ENCODE measurements at regions not wholly inside any gene's neighbourhood (a gene's known extent, or its start where the extent isn't known, plus 50 kb on each side); places are given as distances from the start of the nearest gene placed in this dataset.

DNA sequence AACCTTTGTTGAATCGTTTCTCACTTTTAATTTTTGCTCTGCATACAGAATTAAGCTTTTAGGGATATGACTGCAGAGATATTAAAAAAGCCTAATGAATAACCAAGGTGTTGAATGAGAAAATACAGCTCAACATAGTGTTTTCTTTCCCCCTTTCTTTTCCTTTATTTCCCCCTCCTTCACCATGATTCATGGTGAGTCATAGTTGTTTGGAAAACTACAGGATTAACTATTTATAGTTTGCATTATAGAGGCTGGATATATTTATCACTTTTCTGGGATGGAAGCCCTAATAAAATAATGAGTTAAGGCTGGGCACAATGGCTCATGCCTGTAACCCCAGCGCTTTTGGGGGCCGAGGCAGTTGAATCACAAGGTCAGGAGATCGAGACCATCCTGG is 115.0 kb downstream of the DNAJB9 start:
- POLR2A ChIA-PET = no interaction called here
- DNase-seq (ENCODE audit: low read depth, low spot score) (no peak), ATAC-seq (no peak), FAIRE-seq (no peak)
- no peaks in the 10 kb centered on the region for H3K36me3 ChIP-seq (ENCODE audit: control insufficient read depth in 2 of 2, insufficient read depth in 2 of 2, low read length in 1 of 2)
- SMC1A ChIA-PET (ENCODE audit: uncharacterized antibody, unreplicated experiment) = interaction anchor here (1.3 kb wide), 1 partner anchor 17 kb away, joined by 3 read pairs; no protein-coding TSS in a partner anchor
- no peaks in the 10 kb centered on the region for H3K9me3 ChIP-seq (replicated peaks; ENCODE audit: control insufficient read depth, insufficient read depth, low read length)
- no peak overlapping the region for H3K9ac ChIP-seq (ENCODE audit: control insufficient read depth, insufficient read depth, low read length)
- no peaks in the 10 kb centered on the region for H3K79me2 ChIP-seq (ENCODE audit: control insufficient read depth, insufficient read depth, low read length)
- H3K4me3 ChIP-seq = no peak overlapping the region
- H3K4me2 ChIP-seq (ENCODE audit: control insufficient read depth, insufficient read depth) = no peak overlapping the region
- H4K20me1 ChIP-seq (ENCODE audit: control insufficient read depth, insufficient read depth) = no peaks in the 10 kb centered on the region
- CTCF ChIA-PET = no interaction called here
- no peaks in the 10 kb centered on the region for H3K4me1 ChIP-seq (ENCODE audit: control insufficient read depth, insufficient read depth, low read length)
- intact Hi-C loops (cut with micrococcal nuclease; ENCODE audit: unreplicated experiment) = no loop called here
- RAD21 ChIA-PET (ENCODE audit: unreplicated experiment) = no interaction called here
- BruUV-seq (replicated peaks) = no TSS peak
- no peak overlapping the region for H2AFZ ChIP-seq (ENCODE audit: control insufficient read depth, low read depth, low read length)
- no peak overlapping the region for H3K27ac ChIP-seq (ENCODE audit: control insufficient read depth, insufficient read depth)
- TF ChIP-seq SRF (IDR thresholded peaks at IDR 0.05; ENCODE audit: low read depth in 2 of 2, low read length in 2 of 2) (no peak), TCF3 (IDR thresholded peaks at IDR 0.05; ENCODE audit: borderline replicate concordance, insufficient read depth, low read depth, low read length) (no peak), NFYA (IDR thresholded peaks at IDR 0.05; ENCODE audit: borderline replicate concordance, low read depth, low read length) (no peak), HCFC1 (IDR thresholded peaks at IDR 0.05; ENCODE audit: low read length) (no peak), RFX5 (IDR thresholded peaks at IDR 0.05; ENCODE audit: low read depth, low read length) (no peak)
- in situ Hi-C loops (cut with MboI) = no loop called here
- WGBS (ENCODE audit: insufficient coverage, insufficient replicate concordance, low lambda C conversion rate, missing lambda C conversion rate) = 21% methylated on average over 4 of the region's 4 CpGs
- no peaks in the 10 kb centered on the region for H3K27me3 ChIP-seq (replicated peaks in 1 of 2; ENCODE audit: control insufficient read depth in 2 of 2, insufficient read depth in 2 of 2, low read length in 1 of 2)

DNA sequence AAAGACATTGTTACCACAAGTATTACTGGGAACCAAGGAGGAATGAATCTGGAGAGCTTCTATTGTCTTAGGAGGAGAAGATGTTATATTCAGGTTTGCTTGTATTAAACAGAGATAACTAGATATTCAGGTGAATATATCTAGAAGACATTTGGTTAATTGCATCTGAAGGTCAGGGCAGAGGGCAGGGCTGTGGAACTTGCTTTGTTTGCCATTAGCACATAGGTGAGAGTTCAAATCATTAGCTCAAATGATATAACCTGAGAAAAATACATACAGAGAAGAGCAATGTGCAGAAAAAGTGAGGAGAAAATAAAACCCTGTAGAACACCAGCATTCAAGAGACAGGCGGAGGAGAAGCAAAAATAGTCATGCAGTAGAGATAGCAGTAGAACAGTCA is 116.8 kb downstream of the DNAJB9 start:
- 0% methylated on average over 1 of the region's 1 CpG for WGBS (ENCODE audit: insufficient coverage, insufficient replicate concordance, low lambda C conversion rate, missing lambda C conversion rate)
- Histone ChIP-seq H3K27me3 (replicated peaks in 1 of 2; ENCODE audit: control insufficient read depth in 2 of 2, insufficient read depth in 2 of 2, low read length in 1 of 2) (no peaks in the 10 kb centered on the region), H2AFZ (ENCODE audit: control insufficient read depth, low read depth, low read length) (no peak overlapping the region), H4K20me1 (ENCODE audit: control insufficient read depth, insufficient read depth) (no peaks in the 10 kb centered on the region), H3K79me2 (ENCODE audit: control insufficient read depth, insufficient read depth, low read length) (no peaks in the 10 kb centered on the region), H3K4me2 (ENCODE audit: control insufficient read depth, insufficient read depth) (no peak overlapping the region), H3K4me1 (ENCODE audit: control insufficient read depth, insufficient read depth, low read length) (no peaks in the 10 kb centered on the region), H3K27ac (ENCODE audit: control insufficient read depth, insufficient read depth) (no peak overlapping the region), H3K4me3 (no peak overlapping the region), H3K36me3 (ENCODE audit: control insufficient read depth in 2 of 2, insufficient read depth in 2 of 2, low read length in 1 of 2) (no peaks in the 10 kb centered on the region), H3K9ac (ENCODE audit: control insufficient read depth, insufficient read depth, low read length) (no peak overlapping the region), H3K9me3 (replicated peaks; ENCODE audit: control insufficient read depth, insufficient read depth, low read length) (no peaks in the 10 kb centered on the region)
- ChIA-PET CTCF (no interaction called here), RAD21 (ENCODE audit: unreplicated experiment) (no interaction called here), POLR2A (no interaction called here), SMC1A (ENCODE audit: uncharacterized antibody, unreplicated experiment) (no interaction called here)
- no TSS peak for BruUV-seq (replicated peaks)
- TF ChIP-seq NR2C2 (IDR thresholded peaks at IDR 0.05; ENCODE audit: borderline replicate concordance, control insufficient read depth, insufficient read length, low read depth) = no peak
- no peak for TF ChIP-seq SMC3 (IDR thresholded peaks at IDR 0.05; ENCODE audit: borderline replicate concordance, low read length)
- TF ChIP-seq STAT3 (IDR thresholded peaks at IDR 0.05; ENCODE audit: low read depth, low read length) = no peak
- TF ChIP-seq, protein P1, sequence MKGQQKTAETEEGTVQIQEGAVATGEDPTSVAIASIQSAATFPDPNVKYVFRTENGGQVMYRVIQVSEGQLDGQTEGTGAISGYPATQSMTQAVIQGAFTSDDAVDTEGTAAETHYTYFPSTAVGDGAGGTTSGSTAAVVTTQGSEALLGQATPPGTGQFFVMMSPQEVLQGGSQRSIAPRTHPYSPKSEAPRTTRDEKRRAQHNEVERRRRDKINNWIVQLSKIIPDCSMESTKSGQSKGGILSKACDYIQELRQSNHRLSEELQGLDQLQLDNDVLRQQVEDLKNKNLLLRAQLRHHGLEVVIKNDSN (IDR thresholded peaks at IDR 0.05; ENCODE audit: borderline replicate concordance, extremely low read length, insufficient read depth, low read depth, low read length) = no peak
- TF ChIP-seq LARP7 (IDR thresholded peaks at IDR 0.05) = no peak
- no peak for TF ChIP-seq CREB1 (IDR thresholded peaks at IDR 0.05; ENCODE audit: low read depth)
- TF ChIP-seq SUPT20H (IDR thresholded peaks at IDR 0.05; ENCODE audit: borderline replicate concordance, control insufficient read depth, low read depth, low read length) = no peak
- ATAC-seq (no peak), DNase-seq (ENCODE audit: low read depth, low spot score) (no peak), FAIRE-seq (no peak)
- intact Hi-C loops (cut with micrococcal nuclease; ENCODE audit: unreplicated experiment) (no loop called here), in situ Hi-C loops (cut with MboI) (no loop called here)
